ENCODE measurements at regions not wholly inside any gene's neighbourhood (a gene's known extent, or its start where the extent isn't known, plus 50 kb on each side); places are given as distances from the start of the nearest gene placed in this dataset.
A peak's percentile ranks its signal among the peaks of the same experiment; 100 is the strongest.

DNA sequence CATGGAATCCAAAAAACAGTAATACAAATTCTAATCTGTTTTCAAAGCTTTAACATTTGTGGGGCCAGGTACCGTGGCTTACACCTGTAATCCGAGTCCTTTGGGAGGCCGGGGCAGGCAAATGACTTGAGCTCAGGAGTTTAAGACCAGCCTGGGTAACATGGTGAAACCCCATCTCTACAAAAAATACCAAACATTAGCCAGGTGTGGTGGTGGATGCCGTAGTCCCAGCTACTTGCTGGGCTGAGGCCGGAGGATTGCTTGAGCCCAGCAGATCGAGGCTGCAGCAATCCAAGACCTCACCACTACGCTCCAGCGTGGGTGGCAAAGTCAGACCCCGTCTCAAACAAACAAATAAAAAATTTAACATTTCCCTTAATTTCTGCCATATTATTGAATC, 74.3 kb upstream of the SALL3 start:
- Histone ChIP-seq H3K27ac (ENCODE audit: low read depth in 1 of 2, low read length in 2 of 2) (no peak overlapping the region), H3K4me1 (ENCODE audit: control insufficient read depth in 1 of 2, insufficient read depth in 2 of 2, low read length in 2 of 2) (no peaks in the 10 kb centered on the region), H3K36me3 (ENCODE audit: control insufficient read depth in 1 of 2, insufficient read depth in 2 of 2, low read length in 1 of 2) (no peaks in the 10 kb centered on the region), H3K27me3 (ENCODE audit: control insufficient read depth in 1 of 2, insufficient read depth in 2 of 2, low read length in 1 of 2) (no peaks in the 10 kb centered on the region), H3K9me3 (ENCODE audit: control insufficient read depth, low read length) (no peaks in the 10 kb centered on the region), H3K4me3 (ENCODE audit: low read length in 2 of 2) (no peak overlapping the region)
- no peak for ATAC-seq (ENCODE audit: low FRiP score)
- DNase-seq = no peak
- 84 to 92% methylated on average over 9 of the region's 9 CpGs for WGBS, 2 donors
- intact Hi-C loops (cut with DNase I) = no loop called here

DNA sequence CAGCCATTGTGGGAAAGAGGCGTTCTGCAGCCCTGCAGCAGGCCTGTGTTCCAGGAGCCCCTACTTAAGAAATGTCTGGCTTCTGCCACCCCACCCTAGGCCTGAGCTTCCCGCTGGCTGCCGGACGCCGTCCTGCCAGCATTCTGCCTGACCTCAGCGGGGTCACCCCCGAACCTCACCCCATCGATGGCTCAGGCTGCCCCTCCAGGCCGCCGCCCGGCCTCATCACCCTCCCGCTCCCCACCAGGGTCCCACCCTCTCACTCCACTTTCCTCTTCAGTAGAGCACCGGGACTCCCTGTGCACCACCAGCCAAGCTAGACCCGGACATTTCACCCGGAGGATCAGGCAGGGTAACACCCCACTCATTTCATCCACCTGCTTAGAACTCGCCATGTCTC, 73.6 kb upstream of the SALL3 start:
- no peaks in the 10 kb centered on the region for H3K27me3 ChIP-seq (ENCODE audit: control insufficient read depth in 1 of 2, insufficient read depth in 2 of 2, low read length in 1 of 2)
- no peak overlapping the region for H3K27ac ChIP-seq (ENCODE audit: low read depth in 1 of 2, low read length in 2 of 2)
- 90 to 91% methylated on average over 16 of the region's 16 CpGs for WGBS, 2 donors
- ATAC-seq (ENCODE audit: low FRiP score) (no peak), DNase-seq (no peak)
- no peaks in the 10 kb centered on the region for H3K9me3 ChIP-seq (ENCODE audit: control insufficient read depth, low read length)
- H3K4me3 ChIP-seq (ENCODE audit: low read length in 2 of 2) = no peak overlapping the region
- intact Hi-C loops (cut with DNase I) = no loop called here
- H3K4me1 ChIP-seq (ENCODE audit: control insufficient read depth in 1 of 2, insufficient read depth in 2 of 2, low read length in 2 of 2) = no peaks in the 10 kb centered on the region
- no peaks in the 10 kb centered on the region for H3K36me3 ChIP-seq (ENCODE audit: control insufficient read depth in 1 of 2, insufficient read depth in 2 of 2, low read length in 1 of 2)

DNA sequence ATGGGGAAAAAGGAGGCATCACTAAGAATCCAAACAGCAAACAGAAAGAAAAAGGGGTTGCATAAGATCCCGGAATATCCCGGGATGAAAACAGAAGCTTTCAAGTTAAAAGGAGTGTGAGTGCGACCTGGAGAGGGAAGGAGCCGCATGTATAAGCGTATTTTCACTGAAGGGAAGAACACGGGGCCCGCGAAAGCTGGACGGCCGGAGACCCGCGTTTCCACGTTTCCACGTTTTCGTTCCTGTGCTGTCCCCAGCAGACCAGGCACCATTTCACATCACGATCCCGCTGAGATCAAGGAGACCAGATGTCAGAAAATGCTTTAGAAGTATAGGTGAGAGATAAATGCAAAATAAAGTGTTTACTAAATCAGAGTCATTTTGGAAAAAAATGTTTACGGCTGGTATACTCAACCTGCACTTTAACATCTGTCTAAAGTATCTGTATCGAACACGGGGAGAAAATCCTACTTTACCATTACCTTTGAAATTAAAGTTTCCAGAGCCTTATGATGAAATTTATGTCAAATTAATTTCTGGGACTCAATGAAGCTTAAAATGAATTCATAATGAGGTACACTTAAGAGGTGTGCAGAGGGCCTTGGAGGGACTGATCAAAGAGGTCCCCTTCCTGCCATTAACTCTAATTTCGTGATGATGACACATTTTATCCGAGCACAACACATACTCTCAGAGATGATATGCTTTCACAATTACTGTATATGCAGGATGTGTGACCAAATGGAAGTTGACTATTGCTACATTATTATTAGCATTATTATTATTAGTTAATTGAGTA, 71.0 kb upstream of the SALL3 start:
- no peaks in the 10 kb centered on the region for H3K36me3 ChIP-seq (ENCODE audit: control insufficient read depth in 1 of 2, insufficient read depth in 2 of 2, low read length in 1 of 2)
- H3K4me1 ChIP-seq (ENCODE audit: control insufficient read depth in 1 of 2, insufficient read depth in 2 of 2, low read length in 2 of 2) = no peaks in the 10 kb centered on the region
- H3K9me3 ChIP-seq (ENCODE audit: control insufficient read depth, low read length) = no peaks in the 10 kb centered on the region
- DNase-seq (no peak), ATAC-seq (ENCODE audit: low FRiP score) (no peak)
- no peak overlapping the region for H3K4me3 ChIP-seq (ENCODE audit: low read length in 2 of 2)
- no peak overlapping the region for H3K27ac ChIP-seq (ENCODE audit: low read depth in 1 of 2, low read length in 2 of 2)
- WGBS, 2 donors = 92 to 93% methylated on average over 22 of the region's 22 CpGs
- intact Hi-C loops (cut with DNase I) = no loop called here
- H3K27me3 ChIP-seq (ENCODE audit: control insufficient read depth in 1 of 2, insufficient read depth in 2 of 2, low read length in 1 of 2) = no peaks in the 10 kb centered on the region

DNA sequence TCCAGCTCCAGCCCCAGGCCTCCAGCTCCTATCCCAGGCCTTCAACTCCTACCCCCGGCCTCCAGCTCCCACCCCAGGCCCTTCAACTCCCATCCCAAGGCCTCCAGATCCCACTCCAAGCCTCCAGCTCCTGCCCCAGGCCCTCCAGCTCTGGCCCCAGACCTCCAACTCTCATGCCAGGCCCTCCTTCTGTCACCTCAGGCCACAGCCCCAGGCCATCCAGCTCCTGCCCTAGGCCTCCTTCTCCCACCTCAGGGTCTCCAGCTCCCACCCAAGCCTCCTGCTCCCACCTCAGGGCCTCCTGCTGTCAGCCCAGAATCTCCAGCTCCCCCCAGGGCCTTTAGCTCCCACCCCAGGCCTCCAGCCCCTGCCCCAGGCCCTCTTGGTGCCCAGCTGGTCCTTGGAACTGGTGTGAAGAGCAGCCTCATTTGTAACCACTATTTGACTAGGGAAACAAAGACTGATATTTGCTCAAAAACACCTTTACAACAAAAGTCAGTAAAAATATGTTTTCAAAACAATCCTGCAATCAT, 67.8 kb upstream of the SALL3 start:
- 72 to 82% methylated on average over 1 of the region's 1 CpG for WGBS, 2 donors
- no peak overlapping the region for H3K4me3 ChIP-seq (ENCODE audit: low read length in 2 of 2)
- no peak overlapping the region for H3K27ac ChIP-seq (ENCODE audit: low read depth in 1 of 2, low read length in 2 of 2)
- DNase-seq (no peak), ATAC-seq (ENCODE audit: low FRiP score) (no peak)
- no peaks in the 10 kb centered on the region for H3K4me1 ChIP-seq (ENCODE audit: control insufficient read depth in 1 of 2, insufficient read depth in 2 of 2, low read length in 2 of 2)
- H3K27me3 ChIP-seq (ENCODE audit: control insufficient read depth in 1 of 2, insufficient read depth in 2 of 2, low read length in 1 of 2) = no peaks in the 10 kb centered on the region
- H3K9me3 ChIP-seq (ENCODE audit: control insufficient read depth, low read length) = no peaks in the 10 kb centered on the region
- intact Hi-C loops (cut with DNase I) = no loop called here
- no peaks in the 10 kb centered on the region for H3K36me3 ChIP-seq (ENCODE audit: control insufficient read depth in 1 of 2, insufficient read depth in 2 of 2, low read length in 1 of 2)

DNA sequence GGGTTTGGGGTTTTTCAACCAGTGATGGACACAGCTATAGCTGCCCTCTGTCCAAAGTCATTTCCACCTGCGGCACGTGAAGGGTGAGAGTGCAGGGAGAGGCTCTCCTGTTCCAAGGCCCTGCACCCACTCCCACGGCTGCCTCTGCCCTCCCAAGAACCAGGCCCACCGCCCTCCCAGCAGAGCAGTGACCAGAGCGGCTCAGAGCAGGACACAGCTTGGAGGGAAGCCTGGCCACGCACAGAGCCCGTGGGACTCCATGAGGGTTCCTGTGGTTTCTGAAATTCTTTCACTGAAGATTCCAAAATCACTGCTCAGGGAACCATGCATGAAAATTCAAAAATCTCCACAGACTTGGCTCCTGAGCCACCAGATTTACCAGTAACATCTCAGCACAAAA, 67.3 kb upstream of the SALL3 start:
- no peak for DNase-seq
- no peak for ATAC-seq (ENCODE audit: low FRiP score)
- intact Hi-C loops (cut with DNase I) = no loop called here
- no peak overlapping the region for H3K4me3 ChIP-seq (ENCODE audit: low read length in 2 of 2)
- WGBS, 2 donors = 91 to 92% methylated on average over 7 of the region's 7 CpGs
- H3K27me3 ChIP-seq (ENCODE audit: control insufficient read depth in 1 of 2, insufficient read depth in 2 of 2, low read length in 1 of 2) = no peaks in the 10 kb centered on the region
- no peaks in the 10 kb centered on the region for H3K36me3 ChIP-seq (ENCODE audit: control insufficient read depth in 1 of 2, insufficient read depth in 2 of 2, low read length in 1 of 2)
- H3K9me3 ChIP-seq (ENCODE audit: control insufficient read depth, low read length) = no peaks in the 10 kb centered on the region
- H3K27ac ChIP-seq (ENCODE audit: low read depth in 1 of 2, low read length in 2 of 2) = no peak overlapping the region
- H3K4me1 ChIP-seq (ENCODE audit: control insufficient read depth in 1 of 2, insufficient read depth in 2 of 2, low read length in 2 of 2) = no peaks in the 10 kb centered on the region

DNA sequence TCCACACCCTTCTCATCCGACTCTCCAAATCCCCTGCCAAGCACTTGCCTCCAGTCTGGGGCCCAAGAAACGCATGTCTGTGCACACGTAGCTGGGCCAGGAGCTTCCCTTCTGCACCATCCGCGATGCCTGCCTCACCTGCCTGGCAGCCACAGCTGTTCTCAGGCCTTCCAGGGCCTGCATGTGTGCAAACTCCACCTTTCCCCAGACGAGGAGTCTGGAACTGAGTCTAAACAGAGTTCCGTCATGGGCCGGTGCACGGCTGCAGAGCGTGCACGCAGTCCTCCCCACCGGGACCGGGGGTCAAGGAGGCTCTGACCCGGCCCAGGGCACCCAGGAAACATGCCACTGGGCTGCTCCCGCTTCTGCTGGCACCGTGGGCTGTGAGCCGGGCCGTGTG, 66.8 kb upstream of the SALL3 start:
- Histone ChIP-seq H3K27ac (ENCODE audit: low read depth in 1 of 2, low read length in 2 of 2) (no peak overlapping the region), H3K27me3 (ENCODE audit: control insufficient read depth in 1 of 2, insufficient read depth in 2 of 2, low read length in 1 of 2) (no peaks in the 10 kb centered on the region), H3K36me3 (ENCODE audit: control insufficient read depth in 1 of 2, insufficient read depth in 2 of 2, low read length in 1 of 2) (no peaks in the 10 kb centered on the region), H3K4me1 (ENCODE audit: control insufficient read depth in 1 of 2, insufficient read depth in 2 of 2, low read length in 2 of 2) (no peaks in the 10 kb centered on the region), H3K4me3 (ENCODE audit: low read length in 2 of 2) (no peak overlapping the region), H3K9me3 (ENCODE audit: control insufficient read depth, low read length) (no peaks in the 10 kb centered on the region)
- ATAC-seq (ENCODE audit: low FRiP score) = no peak
- intact Hi-C loops (cut with DNase I) = no loop called here
- 83 to 86% methylated on average over 18 of the region's 18 CpGs for WGBS, 2 donors
- DNase-seq = peak in 1 of 2 donors; percentile 61

DNA sequence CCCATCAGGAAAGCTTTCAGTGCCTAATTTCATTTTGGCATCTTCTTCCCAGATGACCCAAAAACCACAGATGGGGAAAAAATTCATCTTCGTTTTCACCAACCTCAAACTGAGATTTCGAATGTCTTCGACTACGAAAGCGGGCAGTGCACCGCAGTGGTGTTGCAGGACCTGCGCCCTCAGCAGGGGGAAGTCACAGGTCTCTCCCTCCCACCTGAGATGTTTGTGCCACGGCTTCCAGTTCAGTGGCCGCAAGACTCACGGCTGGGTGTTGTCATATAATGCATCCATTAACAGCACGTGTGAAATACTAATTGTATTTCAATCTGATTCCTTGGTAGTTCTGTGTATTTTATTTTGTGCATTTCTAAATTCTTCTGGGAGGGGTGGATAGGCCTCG, 66.2 kb upstream of the SALL3 start:
- H3K36me3 ChIP-seq (ENCODE audit: control insufficient read depth in 1 of 2, insufficient read depth in 2 of 2, low read length in 1 of 2) = no peaks in the 10 kb centered on the region
- H3K27me3 ChIP-seq (ENCODE audit: control insufficient read depth in 1 of 2, insufficient read depth in 2 of 2, low read length in 1 of 2) = no peaks in the 10 kb centered on the region
- no peak for ATAC-seq (ENCODE audit: low FRiP score)
- H3K9me3 ChIP-seq (ENCODE audit: control insufficient read depth, low read length) = no peaks in the 10 kb centered on the region
- WGBS, 2 donors = 88 to 92% methylated on average over 12 of the region's 12 CpGs
- intact Hi-C loops (cut with DNase I) = no loop called here
- no peak overlapping the region for H3K4me3 ChIP-seq (ENCODE audit: low read length in 2 of 2)
- no peaks in the 10 kb centered on the region for H3K4me1 ChIP-seq (ENCODE audit: control insufficient read depth in 1 of 2, insufficient read depth in 2 of 2, low read length in 2 of 2)
- H3K27ac ChIP-seq (ENCODE audit: low read depth in 1 of 2, low read length in 2 of 2) = no peak overlapping the region
- no peak for DNase-seq

DNA sequence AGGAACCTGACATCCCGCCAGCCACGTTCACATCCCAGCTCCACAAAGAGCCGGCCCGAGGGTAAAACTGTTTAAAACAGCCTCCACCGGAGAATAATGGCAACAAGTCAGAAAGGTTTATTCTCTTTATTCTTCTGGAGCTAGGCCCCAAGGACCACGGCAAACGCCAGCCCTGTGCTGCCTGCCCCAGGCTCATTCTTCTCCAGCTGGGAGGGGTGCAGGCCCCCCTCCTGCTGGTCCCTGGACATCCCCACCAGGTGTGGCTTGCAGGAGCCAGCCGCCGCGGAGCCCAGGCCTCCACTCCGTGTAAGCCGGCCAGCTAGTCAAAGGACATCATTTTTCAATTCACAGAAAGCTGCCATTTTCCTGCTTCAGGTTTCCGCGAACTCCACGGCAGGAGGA, 65.8 kb upstream of the SALL3 start:
- Histone ChIP-seq H3K36me3 (ENCODE audit: control insufficient read depth in 1 of 2, insufficient read depth in 2 of 2, low read length in 1 of 2) (no peaks in the 10 kb centered on the region), H3K4me1 (ENCODE audit: control insufficient read depth in 1 of 2, insufficient read depth in 2 of 2, low read length in 2 of 2) (no peaks in the 10 kb centered on the region), H3K4me3 (ENCODE audit: low read length in 2 of 2) (no peak overlapping the region), H3K27me3 (ENCODE audit: control insufficient read depth in 1 of 2, insufficient read depth in 2 of 2, low read length in 1 of 2) (no peaks in the 10 kb centered on the region), H3K27ac (ENCODE audit: low read depth in 1 of 2, low read length in 2 of 2) (no peak overlapping the region), H3K9me3 (ENCODE audit: control insufficient read depth, low read length) (no peaks in the 10 kb centered on the region)
- intact Hi-C loops (cut with DNase I) = no loop called here
- WGBS, 2 donors = 69 to 79% methylated on average over 15 of the region's 15 CpGs
- DNase-seq (no peak), ATAC-seq (ENCODE audit: low FRiP score) (no peak)

DNA sequence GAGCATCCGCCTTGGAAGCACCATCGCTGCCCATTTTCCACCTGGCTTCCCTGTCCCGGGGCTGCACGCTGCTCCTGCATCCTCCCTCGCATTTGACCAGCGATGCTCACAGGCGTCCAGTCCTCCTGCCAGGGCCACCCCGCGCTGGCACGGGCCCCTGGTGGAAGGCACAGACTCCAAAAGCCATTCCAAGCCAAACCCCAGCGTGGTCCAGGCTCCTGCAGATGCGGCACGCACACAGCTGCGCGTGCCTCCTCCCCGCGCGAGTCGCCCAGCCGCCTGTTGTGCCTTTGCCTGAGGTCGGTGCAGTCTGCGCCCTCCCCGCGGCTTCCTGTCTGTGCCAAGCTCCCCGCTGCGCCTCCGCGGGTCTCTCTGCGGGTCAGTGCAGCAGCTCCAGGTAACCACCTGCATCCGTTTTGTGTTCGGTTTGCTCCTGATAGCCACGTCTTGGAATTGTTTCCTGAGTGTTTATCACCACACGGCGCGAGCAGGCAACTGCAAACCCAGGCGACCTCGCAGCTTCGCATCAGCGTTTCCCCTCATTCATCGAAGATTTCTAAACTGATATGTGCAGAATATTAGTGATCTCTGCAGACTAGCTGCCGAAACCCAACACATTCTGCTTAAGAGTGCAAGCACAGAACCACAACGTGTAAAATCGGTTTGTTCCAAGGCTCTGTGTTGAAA, 65.2 kb upstream of the SALL3 start:
- Histone ChIP-seq H3K9me3 (ENCODE audit: control insufficient read depth, low read length) (no peaks in the 10 kb centered on the region), H3K36me3 (ENCODE audit: control insufficient read depth in 1 of 2, insufficient read depth in 2 of 2, low read length in 1 of 2) (no peaks in the 10 kb centered on the region), H3K27me3 (ENCODE audit: control insufficient read depth in 1 of 2, insufficient read depth in 2 of 2, low read length in 1 of 2) (no peaks in the 10 kb centered on the region), H3K27ac (ENCODE audit: low read depth in 1 of 2, low read length in 2 of 2) (no peak overlapping the region), H3K4me3 (ENCODE audit: low read length in 2 of 2) (no peak overlapping the region), H3K4me1 (ENCODE audit: control insufficient read depth in 1 of 2, insufficient read depth in 2 of 2, low read length in 2 of 2) (no peaks in the 10 kb centered on the region)
- 61 to 66% methylated on average over 43 of the region's 43 CpGs for WGBS, 2 donors
- intact Hi-C loops (cut with DNase I) = no loop called here
- ATAC-seq (ENCODE audit: low FRiP score) (no peak), DNase-seq (peak in 1 of 2 donors; percentile 62)

Measured in aorta (tissue), 5 donors.